ENCODE measurements at regions not wholly inside any gene's neighbourhood (a gene's known extent, or its start where the extent isn't known, plus 50 kb on each side); places are given as distances from the start of the nearest gene placed in this dataset.

- intact Hi-C loops (cut with DNase I): no loop called here
- WGBS, 3 donors: 92 to 96% (median 95%) methylated on average over 3 of the region's 3 CpGs
- no peak for ATAC-seq
- TF ChIP-seq, protein P1, sequence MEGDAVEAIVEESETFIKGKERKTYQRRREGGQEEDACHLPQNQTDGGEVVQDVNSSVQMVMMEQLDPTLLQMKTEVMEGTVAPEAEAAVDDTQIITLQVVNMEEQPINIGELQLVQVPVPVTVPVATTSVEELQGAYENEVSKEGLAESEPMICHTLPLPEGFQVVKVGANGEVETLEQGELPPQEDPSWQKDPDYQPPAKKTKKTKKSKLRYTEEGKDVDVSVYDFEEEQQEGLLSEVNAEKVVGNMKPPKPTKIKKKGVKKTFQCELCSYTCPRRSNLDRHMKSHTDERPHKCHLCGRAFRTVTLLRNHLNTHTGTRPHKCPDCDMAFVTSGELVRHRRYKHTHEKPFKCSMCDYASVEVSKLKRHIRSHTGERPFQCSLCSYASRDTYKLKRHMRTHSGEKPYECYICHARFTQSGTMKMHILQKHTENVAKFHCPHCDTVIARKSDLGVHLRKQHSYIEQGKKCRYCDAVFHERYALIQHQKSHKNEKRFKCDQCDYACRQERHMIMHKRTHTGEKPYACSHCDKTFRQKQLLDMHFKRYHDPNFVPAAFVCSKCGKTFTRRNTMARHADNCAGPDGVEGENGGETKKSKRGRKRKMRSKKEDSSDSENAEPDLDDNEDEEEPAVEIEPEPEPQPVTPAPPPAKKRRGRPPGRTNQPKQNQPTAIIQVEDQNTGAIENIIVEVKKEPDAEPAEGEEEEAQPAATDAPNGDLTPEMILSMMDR (IDR thresholded peaks at IDR 0.05): no peak
- Histone ChIP-seq H3K4me1 (no peaks in the 10 kb centered on the region), H3K27me3 (ENCODE audit: insufficient read depth in 3 of 3, low read length in 2 of 3) (no peaks in the 10 kb centered on the region), H3K27ac (no peak overlapping the region), H3K4me3 (no peak overlapping the region), H3K9me3 (no peaks in the 10 kb centered on the region), H3K36me3 (ENCODE audit: insufficient read depth in 1 of 2, low read depth in 1 of 2) (no peaks in the 10 kb centered on the region)
- no peak for DNase-seq
These were observed 271.1 kb downstream of the CCER1 start for GRCh38 chr12:90683871-90684270.

- Histone ChIP-seq H3K9me3 (no peaks in the 10 kb centered on the region), H3K4me1 (no peaks in the 10 kb centered on the region), H3K27me3 (ENCODE audit: insufficient read depth in 3 of 3, low read length in 2 of 3) (no peaks in the 10 kb centered on the region), H3K36me3 (ENCODE audit: insufficient read depth in 1 of 2, low read depth in 1 of 2) (no peaks in the 10 kb centered on the region), H3K27ac (no peak overlapping the region), H3K4me3 (no peak overlapping the region)
- ATAC-seq (no peak), DNase-seq (no peak)
- 82 to 87% (median 83%) methylated on average over 1 of the region's 1 CpG for WGBS, 3 donors
- TF ChIP-seq, protein P1 (IDR thresholded peaks at IDR 0.05): no peak
- intact Hi-C loops (cut with DNase I): no loop called here
These were observed 272.6 kb downstream of the CCER1 start for GRCh38 chr12:90682398-90682797.

- TF ChIP-seq, protein P1 (IDR thresholded peaks at IDR 0.05): no peak
- DNase-seq (no peak), ATAC-seq (no peak)
- no peak overlapping the region for H3K4me3 ChIP-seq
- no peaks in the 10 kb centered on the region for H3K36me3 ChIP-seq (ENCODE audit: insufficient read depth in 1 of 2, low read depth in 1 of 2)
- no peak overlapping the region for H3K27ac ChIP-seq
- WGBS, 3 donors: 91 to 100% (median 96%) methylated on average over 1 of the region's 1 CpG
- H3K9me3 ChIP-seq: no peaks in the 10 kb centered on the region
- intact Hi-C loops (cut with DNase I): no loop called here
- no peaks in the 10 kb centered on the region for H3K4me1 ChIP-seq
- no peaks in the 10 kb centered on the region for H3K27me3 ChIP-seq (ENCODE audit: insufficient read depth in 3 of 3, low read length in 2 of 3)
These were observed 275.3 kb downstream of the CCER1 start for GRCh38 chr12:90679674-90680073.

DNA sequence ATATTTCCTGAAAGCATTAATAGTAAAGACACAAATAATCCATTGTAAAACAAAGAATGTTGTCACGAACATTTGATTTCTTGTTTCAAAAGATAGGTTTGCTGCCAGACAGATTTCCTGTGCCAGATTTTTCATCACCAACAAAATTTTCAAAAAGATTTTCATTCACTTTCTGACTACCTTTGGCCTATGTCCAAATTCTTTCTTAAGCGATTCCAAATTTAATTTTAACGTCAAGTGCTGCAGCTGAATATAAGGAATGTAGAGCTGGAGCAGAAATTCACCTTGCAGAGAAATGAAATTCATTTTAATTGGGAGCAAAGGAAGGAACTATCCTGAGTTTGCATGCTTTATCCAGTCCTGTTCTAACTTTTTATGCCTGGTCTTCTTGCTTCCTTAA is 277.4 kb downstream of the CCER1 start:
- intact Hi-C loops (cut with DNase I): no loop called here
- H3K36me3 ChIP-seq (ENCODE audit: insufficient read depth in 1 of 2, low read depth in 1 of 2): no peaks in the 10 kb centered on the region
- TF ChIP-seq, protein P1 (IDR thresholded peaks at IDR 0.05): no peak
- H3K27ac ChIP-seq: no peak overlapping the region
- no peaks in the 10 kb centered on the region for H3K27me3 ChIP-seq (ENCODE audit: insufficient read depth in 3 of 3, low read length in 2 of 3)
- 8 to 15% (median 13%) methylated on average over 3 of the region's 3 CpGs for WGBS, 3 donors
- DNase-seq: no peak
- H3K9me3 ChIP-seq: no peaks in the 10 kb centered on the region
- H3K4me1 ChIP-seq: no peaks in the 10 kb centered on the region
- H3K4me3 ChIP-seq: no peak overlapping the region
- no peak for ATAC-seq

DNA sequence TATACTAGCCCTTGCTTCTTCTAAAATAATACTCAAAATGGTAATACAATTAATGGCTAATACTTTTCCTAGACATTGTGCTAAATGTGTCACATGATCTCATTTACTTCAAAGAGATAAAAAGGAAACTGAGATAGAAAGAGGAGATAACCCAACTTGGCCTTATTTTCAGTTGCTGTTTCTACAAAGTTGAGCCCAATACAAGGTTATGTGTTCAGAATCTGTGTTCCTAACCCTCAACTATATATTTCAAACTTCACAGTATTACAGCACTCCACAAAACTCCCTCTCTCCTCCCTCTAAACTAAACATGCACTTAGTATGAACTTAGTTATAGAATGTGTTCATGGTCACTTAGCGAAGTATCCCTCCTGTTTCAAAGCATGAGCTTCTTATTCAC is 277.9 kb downstream of the CCER1 start:
- WGBS, 3 donors: 77 to 83% (median 81%) methylated on average over 1 of the region's 1 CpG
- ATAC-seq (no peak), DNase-seq (no peak)
- H3K9me3 ChIP-seq: no peaks in the 10 kb centered on the region
- H3K36me3 ChIP-seq (ENCODE audit: insufficient read depth in 1 of 2, low read depth in 1 of 2): no peaks in the 10 kb centered on the region
- H3K4me3 ChIP-seq: no peak overlapping the region
- intact Hi-C loops (cut with DNase I): no loop called here
- no peak overlapping the region for H3K27ac ChIP-seq
- TF ChIP-seq, protein P1 (IDR thresholded peaks at IDR 0.05): no peak
- H3K27me3 ChIP-seq (ENCODE audit: insufficient read depth in 3 of 3, low read length in 2 of 3): no peaks in the 10 kb centered on the region
- no peaks in the 10 kb centered on the region for H3K4me1 ChIP-seq

All from psoas muscle (tissue), 7 donors.